Thyroid gland (tissue), 4 donors: ENCODE measurements at regions not wholly inside any gene's neighbourhood (a gene's known extent, or its start where the extent isn't known, plus 50 kb on each side); places are given as distances from the start of the nearest gene placed in this dataset.

Experiments used
- DNase-seq, 2 donors: peaks; one replicate each; pipeline ENCODE4 v3.0.0-alpha.2; 2019
- H3K27ac ChIP-seq, 3 donors: fragments of 200-600 bp; sonication (generic); 1 replicate in 2 of 3; 2 replicates in 1 of 3; pipeline ENCODE4 v1.5.1; 2016 to 2019; ENCODE audit warnings: mild to moderate bottlenecking in 1 of 3, moderate library complexity in 1 of 3
- H3K27me3 ChIP-seq: fragments of 200-600 bp; sonication (generic); one replicate; pipeline ENCODE4 v1.5.1; 2019
- H3K36me3 ChIP-seq, 2 donors: fragments of 200-600 bp; sonication (generic); one replicate each; pipeline ENCODE4 v1.5.1; 2016 to 2019
- H3K4me1 ChIP-seq, 2 donors: fragments of 200-600 bp; sonication (generic); one replicate each; pipeline ENCODE4 v1.5.1; 2017 to 2019
- H3K4me3 ChIP-seq, 3 donors: fragments of 200-600 bp; sonication (generic); replicated peaks in 1 of 3; 1 replicate in 2 of 3; 2 replicates in 1 of 3; pipeline ENCODE4 v1.5.1; 2016; ENCODE audit warnings: mild to moderate bottlenecking in 1 of 3
- H3K9me3 ChIP-seq: fragments of 200-600 bp; sonication (generic); one replicate; pipeline ENCODE4 v1.5.1; 2017
- CTCF ChIP-seq, 6 experiments: fragments of 200-600 bp in 3 of 6; fragments of 450-650 bp in 3 of 6; sonication (generic) in 3 of 6; IDR thresholded peaks; one replicate each; pipeline ENCODE4 v1.5.1; 2016 to 2019; ENCODE audit warnings: antibody characterized with exemption in 6 of 6, mild to moderate bottlenecking in 2 of 6, inconsistent platforms in 1 of 6, moderate library complexity in 1 of 6
- POLR2A ChIP-seq, 2 donors: fragments of 450-650 bp; IDR thresholded peaks; one replicate each; pipeline ENCODE4 v1.6.1; 2017; ENCODE audit warnings: antibody characterized with exemption in 2 of 2, mild to moderate bottlenecking in 2 of 2, moderate library complexity in 1 of 2
- WGBS, 2 donors: methylation state at CpG; one replicate each; pipeline ENCODE4 v1.1.5; 2017; 5-methylcytosine and 5-hydroxymethylcytosine counted together
- intact Hi-C: fragments of 100-400 bp; cut with DNase I; formaldehyde crosslinking; loops from one replicate; pipeline ENCODE4 v1.15.1; 2023

GRCh38 chr16:79303206-79303605, 297.3 kb downstream of the MAF start:
- WGBS, 2 donors = 87 to 92% methylated on average over 3 of the region's 3 CpGs
- TF ChIP-seq POLR2A (IDR thresholded peaks at IDR 0.05) (no peak), CTCF (IDR thresholded peaks at IDR 0.05) (no peak)

DNA sequence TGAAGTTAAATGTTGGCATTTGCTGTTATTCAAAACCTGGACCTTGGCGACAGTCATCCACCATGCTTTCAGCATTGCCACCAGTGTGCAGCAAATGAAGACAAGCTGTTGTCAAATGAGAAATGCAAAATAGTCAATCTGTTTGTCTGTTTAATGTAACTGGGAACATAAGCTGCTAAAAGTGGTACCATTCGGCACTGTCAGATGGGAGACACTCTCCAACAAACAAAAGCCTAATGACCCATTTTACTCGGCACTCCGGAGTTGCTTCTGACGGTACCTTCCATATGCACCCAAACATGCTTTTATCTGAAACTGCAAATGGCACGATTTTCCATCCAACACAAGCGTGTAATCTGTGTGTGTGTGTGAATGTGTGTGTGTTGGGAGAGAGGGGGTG, 297.8 kb downstream of the MAF start:
- Histone ChIP-seq H3K4me3 (no peak overlapping the region), H3K27ac (no peak overlapping the region), H3K36me3 (no peaks in the 10 kb centered on the region), H3K9me3 (no peaks in the 10 kb centered on the region), H3K27me3 (no peaks in the 10 kb centered on the region), H3K4me1 (peaks cover 14 to 21% of the 10 kb centered on the region in 2 donors)
- 92% methylated on average over 7 of the region's 7 CpGs for WGBS, 2 donors
- intact Hi-C loops = no loop called here
- no peak for DNase-seq
- no peak for TF ChIP-seq CTCF (IDR thresholded peaks at IDR 0.05)
- no peak for TF ChIP-seq POLR2A (IDR thresholded peaks at IDR 0.05)

More at GRCh38 chr16:79303206-79303605, 297.3 kb downstream of the MAF start:
- no peaks in the 10 kb centered on the region for H3K27me3 ChIP-seq
- H3K36me3 ChIP-seq = no peaks in the 10 kb centered on the region
- peaks cover 9 to 16% of the 10 kb centered on the region in 2 donors for H3K4me1 ChIP-seq
- H3K4me3 ChIP-seq = no peak overlapping the region
- no peak overlapping the region for H3K27ac ChIP-seq
- intact Hi-C loops = no loop called here
- no peaks in the 10 kb centered on the region for H3K9me3 ChIP-seq
- DNase-seq = no peak

DNA sequence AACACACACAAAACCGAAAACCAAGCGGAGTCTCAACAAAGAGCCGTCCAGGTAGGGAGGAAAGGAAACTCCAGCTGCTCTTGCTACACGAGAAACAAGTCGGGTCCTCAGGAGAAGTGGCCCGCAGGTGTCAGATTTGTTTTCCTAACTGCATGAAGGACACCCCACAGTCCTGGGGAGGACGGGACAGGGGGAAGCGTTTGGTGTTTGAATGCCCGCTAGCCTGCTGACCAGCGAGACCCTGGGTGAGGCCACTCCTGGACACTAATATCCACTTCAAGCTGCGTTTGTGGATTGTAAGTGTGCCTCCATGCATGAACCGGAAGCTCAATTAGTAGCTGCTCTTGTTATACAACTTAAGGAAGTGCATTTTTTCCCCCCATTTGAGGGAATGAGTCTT, 299.5 kb downstream of the MAF start:
- 32 to 43% methylated on average over 9 to 12 of the region's 12 CpGs for WGBS, 2 donors

GRCh38 chr16:79298894-79299799, 301.4 kb downstream of the MAF start:
- H3K4me1 ChIP-seq = peaks cover 16 to 22% of the 10 kb centered on the region in 2 donors
- no peaks in the 10 kb centered on the region for H3K36me3 ChIP-seq
- no peak for TF ChIP-seq CTCF (IDR thresholded peaks at IDR 0.05)
- no peak for TF ChIP-seq POLR2A (IDR thresholded peaks at IDR 0.05)
- H3K27me3 ChIP-seq = no peaks in the 10 kb centered on the region
- H3K9me3 ChIP-seq = no peaks in the 10 kb centered on the region
- H3K27ac ChIP-seq = peak overlapping the region in 2 of 3 donors; percentile 62 to 74
- intact Hi-C loops = no loop called here
- DNase-seq = peak; percentile 50 to 55
- no peak overlapping the region for H3K4me3 ChIP-seq
- WGBS, 2 donors = 62 to 64% methylated on average over 16 of the region's 16 CpGs

More for the DNA sequence above, 299.5 kb downstream of the MAF start:
- H3K36me3 ChIP-seq = no peaks in the 10 kb centered on the region
- peak; percentile 54 to 58 for DNase-seq
- intact Hi-C loops = no loop called here
- H3K9me3 ChIP-seq = no peaks in the 10 kb centered on the region
- peak overlapping the region in 1 of 3 donors; percentile 16 for H3K4me3 ChIP-seq
- peak overlapping the region in 1 of 3 donors; percentile 16 for H3K27ac ChIP-seq
- TF ChIP-seq CTCF (IDR thresholded peaks at IDR 0.05) (no peak), POLR2A (IDR thresholded peaks at IDR 0.05) (no peak)
- peaks cover 16 to 22% of the 10 kb centered on the region in 2 donors for H3K4me1 ChIP-seq
- no peaks in the 10 kb centered on the region for H3K27me3 ChIP-seq

- 94 to 97% methylated on average over 7 of the region's 7 CpGs for WGBS, 2 donors
- intact Hi-C loops = no loop called here
Measured at GRCh38 chr16:79298476-79298875, 302.1 kb downstream of the MAF start.

More at GRCh38 chr16:79298476-79298875, 302.1 kb downstream of the MAF start:
- TF ChIP-seq POLR2A (IDR thresholded peaks at IDR 0.05) = no peak
- no peak for TF ChIP-seq CTCF (IDR thresholded peaks at IDR 0.05)
- Histone ChIP-seq H3K27ac (peak overlapping the region in 2 of 3 donors; percentile 62 to 74), H3K4me3 (no peak overlapping the region), H3K4me1 (peaks cover 16 to 22% of the 10 kb centered on the region in 2 donors), H3K36me3 (no peaks in the 10 kb centered on the region), H3K9me3 (no peaks in the 10 kb centered on the region), H3K27me3 (no peaks in the 10 kb centered on the region)
- DNase-seq = no peak
